Thoracic aorta (tissue), 2 donors: ENCODE measurements at regions not wholly inside any gene's neighbourhood (a gene's known extent, or its start where the extent isn't known, plus 50 kb on each side); places are given as distances from the start of the nearest gene placed in this dataset.

Experiments used
- ATAC-seq: fragments of 150-250 bp; one replicate; pipeline ENCODE4 v1.8.0; 2017; ENCODE audit warnings: low read depth; ENCODE audit not compliant: insufficient number of reproducible peaks, low FRiP score
- DNase-seq: peaks from one replicate; pipeline ENCODE4 v3.0.0-alpha.2; 2020; ENCODE audit warnings: low spot score
- H3K27ac ChIP-seq, 2 donors: fragments of 200-600 bp; sonication (generic); 1 replicate in 1 of 2; 2 replicates in 1 of 2; pipeline ENCODE4 v1.5.1; 2016; ENCODE audit warnings: mild to moderate bottlenecking in 2 of 2, moderate library complexity in 2 of 2
- H3K27me3 ChIP-seq: fragments of 200-600 bp; sonication (generic); replicated peaks from 2 replicates; pipeline ENCODE4 v1.6.0; 2016; ENCODE audit warnings: mild to moderate bottlenecking; ENCODE audit not compliant: insufficient read depth
- H3K36me3 ChIP-seq: fragments of 200-600 bp; sonication (generic); one replicate; pipeline ENCODE4 v1.5.1; 2016
- H3K4me1 ChIP-seq, 2 donors: fragments of 200-600 bp; sonication (generic); 1 replicate in 1 of 2; 2 replicates in 1 of 2; pipeline versions ENCODE4 v1.5.1 to v1.6.0; 2016; ENCODE audit warnings: low read depth in 2 of 2, mild to moderate bottlenecking in 1 of 2; ENCODE audit not compliant: control insufficient read depth in 1 of 2
- H3K4me3 ChIP-seq: fragments of 200-600 bp; sonication (generic); 2 replicates; pipeline ENCODE4 v1.5.1; 2016; ENCODE audit warnings: mild to moderate bottlenecking
- H3K9me3 ChIP-seq: fragments of 200-600 bp; sonication (generic); 2 replicates; pipeline ENCODE4 v1.5.1; 2016
- TF ChIP-seq, protein P1 (sequence below): fragments of 200-600 bp; sonication (generic); IDR thresholded peaks from one replicate; pipeline ENCODE4 v1.5.1; 2019; ENCODE audit warnings: antibody characterized with exemption

GRCh38 chr10:128686630-128687278 is 560.5 kb upstream of the MKI67 start:
- DNase-seq (no peak), ATAC-seq (no peak)
- Histone ChIP-seq H3K27me3 (no peaks in the 10 kb centered on the region), H3K27ac (no peak overlapping the region), H3K4me3 (no peak overlapping the region), H3K4me1 (no peaks in the 10 kb centered on the region), H3K9me3 (no peaks in the 10 kb centered on the region), H3K36me3 (no peaks in the 10 kb centered on the region)
- TF ChIP-seq, protein P1, sequence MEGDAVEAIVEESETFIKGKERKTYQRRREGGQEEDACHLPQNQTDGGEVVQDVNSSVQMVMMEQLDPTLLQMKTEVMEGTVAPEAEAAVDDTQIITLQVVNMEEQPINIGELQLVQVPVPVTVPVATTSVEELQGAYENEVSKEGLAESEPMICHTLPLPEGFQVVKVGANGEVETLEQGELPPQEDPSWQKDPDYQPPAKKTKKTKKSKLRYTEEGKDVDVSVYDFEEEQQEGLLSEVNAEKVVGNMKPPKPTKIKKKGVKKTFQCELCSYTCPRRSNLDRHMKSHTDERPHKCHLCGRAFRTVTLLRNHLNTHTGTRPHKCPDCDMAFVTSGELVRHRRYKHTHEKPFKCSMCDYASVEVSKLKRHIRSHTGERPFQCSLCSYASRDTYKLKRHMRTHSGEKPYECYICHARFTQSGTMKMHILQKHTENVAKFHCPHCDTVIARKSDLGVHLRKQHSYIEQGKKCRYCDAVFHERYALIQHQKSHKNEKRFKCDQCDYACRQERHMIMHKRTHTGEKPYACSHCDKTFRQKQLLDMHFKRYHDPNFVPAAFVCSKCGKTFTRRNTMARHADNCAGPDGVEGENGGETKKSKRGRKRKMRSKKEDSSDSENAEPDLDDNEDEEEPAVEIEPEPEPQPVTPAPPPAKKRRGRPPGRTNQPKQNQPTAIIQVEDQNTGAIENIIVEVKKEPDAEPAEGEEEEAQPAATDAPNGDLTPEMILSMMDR: no peak

DNA sequence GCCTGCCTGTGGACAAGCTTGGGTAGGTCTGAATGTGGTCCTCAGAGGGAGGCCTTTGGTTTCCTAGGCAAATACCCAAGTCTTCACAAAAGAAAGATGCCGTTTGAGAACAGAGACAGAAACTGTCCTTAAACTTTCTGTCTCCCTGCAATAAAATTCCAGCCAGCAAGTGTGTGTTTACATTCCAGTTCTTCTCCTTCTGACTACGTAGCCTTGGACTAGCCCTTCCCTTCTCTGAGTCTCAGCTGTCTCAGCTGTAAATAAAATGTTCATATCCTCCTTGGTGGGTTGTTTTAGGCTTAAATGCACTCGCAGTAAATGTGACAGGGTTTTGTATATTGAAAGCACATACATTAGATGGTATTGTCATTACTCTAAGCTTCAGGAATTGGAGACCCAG is 561.2 kb upstream of the MKI67 start:
- TF ChIP-seq, protein P1: no peak
- no peaks in the 10 kb centered on the region for H3K36me3 ChIP-seq
- no peak for ATAC-seq
- no peak overlapping the region for H3K27ac ChIP-seq
- no peaks in the 10 kb centered on the region for H3K4me1 ChIP-seq
- no peaks in the 10 kb centered on the region for H3K27me3 ChIP-seq
- no peak for DNase-seq
- no peak overlapping the region for H3K4me3 ChIP-seq
- no peaks in the 10 kb centered on the region for H3K9me3 ChIP-seq

- TF ChIP-seq, protein P1: no peak
- DNase-seq: no peak
- no peak overlapping the region for H3K27ac ChIP-seq
- no peaks in the 10 kb centered on the region for H3K9me3 ChIP-seq
- no peaks in the 10 kb centered on the region for H3K27me3 ChIP-seq
- H3K36me3 ChIP-seq: no peaks in the 10 kb centered on the region
- no peak overlapping the region for H3K4me3 ChIP-seq
- no peak for ATAC-seq
- no peaks in the 10 kb centered on the region for H3K4me1 ChIP-seq
Measured at GRCh38 chr10:128687927-128688549, 561.8 kb upstream of the MKI67 start.

DNA sequence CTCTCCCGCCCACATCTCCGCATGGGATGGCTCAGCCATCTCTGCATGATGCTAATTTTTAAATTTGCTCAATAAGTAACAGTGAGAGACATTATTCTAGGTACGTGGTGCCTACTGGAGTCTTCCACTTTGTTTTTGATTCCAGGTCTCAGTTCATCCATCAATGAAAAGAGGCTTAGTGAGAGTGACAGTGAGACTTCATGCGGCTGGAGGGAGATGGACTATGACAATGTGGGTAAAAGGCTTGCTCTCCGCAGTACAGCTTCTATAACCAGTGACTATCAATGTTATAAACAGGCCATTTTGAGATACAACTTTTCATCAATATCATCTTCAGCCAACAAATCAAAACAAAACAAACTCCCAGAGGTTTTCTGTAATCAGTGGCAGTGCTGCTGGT is 563.4 kb upstream of the MKI67 start:
- H3K27ac ChIP-seq: no peak overlapping the region
- no peak for DNase-seq
- no peaks in the 10 kb centered on the region for H3K4me1 ChIP-seq
- TF ChIP-seq, protein P1: no peak
- H3K4me3 ChIP-seq: no peak overlapping the region
- no peaks in the 10 kb centered on the region for H3K27me3 ChIP-seq
- H3K36me3 ChIP-seq: no peaks in the 10 kb centered on the region
- no peak for ATAC-seq
- H3K9me3 ChIP-seq: no peaks in the 10 kb centered on the region

DNA sequence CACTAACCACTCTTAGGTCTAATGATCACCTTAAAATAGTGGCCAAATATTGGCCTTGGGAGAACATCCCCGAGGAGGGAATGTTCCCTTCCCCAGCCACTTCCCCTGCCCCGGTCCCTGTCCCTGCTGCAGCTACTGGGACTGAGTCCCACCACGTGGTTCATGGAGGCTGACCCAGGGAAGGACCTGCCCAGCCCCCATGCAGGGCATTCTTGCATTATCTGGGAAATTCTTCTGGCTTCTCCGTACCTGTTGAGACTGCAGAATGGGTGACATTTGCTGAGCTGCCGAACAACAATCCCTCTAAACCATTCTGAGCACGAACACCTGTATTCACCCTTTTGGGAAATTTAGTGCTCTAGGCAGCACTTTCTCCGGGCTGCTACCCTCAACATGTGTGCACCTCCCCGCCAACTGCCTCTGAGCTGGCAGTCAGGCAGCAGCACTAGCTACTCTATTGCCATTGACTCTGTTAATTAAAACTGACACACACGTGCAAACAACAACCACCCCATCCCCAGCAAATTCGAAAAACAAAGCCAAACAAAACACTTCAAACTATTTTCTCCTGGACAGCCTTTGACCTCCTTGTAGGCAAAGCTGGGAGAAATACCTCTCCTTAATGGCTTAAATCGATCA is 567.4 kb upstream of the MKI67 start:
- no peaks in the 10 kb centered on the region for H3K36me3 ChIP-seq
- TF ChIP-seq, protein P1: no peak
- no peak overlapping the region for H3K27ac ChIP-seq
- no peak for ATAC-seq
- H3K4me1 ChIP-seq: no peaks in the 10 kb centered on the region
- H3K4me3 ChIP-seq: no peak overlapping the region
- no peaks in the 10 kb centered on the region for H3K9me3 ChIP-seq
- DNase-seq: no peak
- no peaks in the 10 kb centered on the region for H3K27me3 ChIP-seq
